GM19468 (cell line): ENCODE measurements at regions not wholly inside any gene's neighbourhood (a gene's known extent, or its start where the extent isn't known, plus 50 kb on each side); places are given as distances from the start of the nearest gene placed in this dataset.

ENCODE experiments used
- ATAC-seq: cut with Tn5 transposase; IDR thresholded peaks from one replicate; pipeline ENCODE4 v1.9.1; 2021; ENCODE audit warnings: mild to moderate bottlenecking, moderate library complexity, moderate number of reproducible peaks; ENCODE audit not compliant: unreplicated experiment; ENCODE audit errors: extremely low read depth

GRCh38 chr5:60395712-60396329 lies 304.1 kb downstream of the DEPDC1B start:
- no peak for ATAC-seq

- no peak for ATAC-seq
Observed at GRCh38 chr5:60387051-60387440, 312.9 kb downstream of the DEPDC1B start.

GRCh38 chr5:60386436-60387050 lies 313.4 kb downstream of the DEPDC1B start:
- no peak for ATAC-seq

GRCh38 chr5:60382716-60383115 lies 317.2 kb downstream of the DEPDC1B start:
- no peak for ATAC-seq

- ATAC-seq = no peak
Observed at GRCh38 chr5:60379907-60380306, 320.1 kb downstream of the DEPDC1B start.

GRCh38 chr5:60377826-60378225 lies 322.1 kb downstream of the DEPDC1B start:
- no peak for ATAC-seq

- no peak for ATAC-seq
Observed at GRCh38 chr5:60376860-60377259, 323.1 kb downstream of the DEPDC1B start.

- ATAC-seq = no peak
Observed at GRCh38 chr5:60374409-60374808, 325.6 kb downstream of the DEPDC1B start.

GRCh38 chr5:60372786-60373185 lies 327.2 kb downstream of the DEPDC1B start:
- no peak for ATAC-seq

GRCh38 chr5:60371065-60371464 lies 328.9 kb downstream of the DEPDC1B start:
- ATAC-seq = no peak

- no peak for ATAC-seq
Observed at GRCh38 chr5:60370508-60370907, 329.5 kb downstream of the DEPDC1B start.

GRCh38 chr5:60369391-60369790 lies 330.6 kb downstream of the DEPDC1B start:
- ATAC-seq = no peak

GRCh38 chr5:60368100-60368499 lies 331.9 kb downstream of the DEPDC1B start:
- no peak for ATAC-seq

GRCh38 chr5:60366489-60366888 lies 333.5 kb downstream of the DEPDC1B start:
- no peak for ATAC-seq

GRCh38 chr5:60365001-60365400 lies 335.0 kb downstream of the DEPDC1B start:
- ATAC-seq = no peak

- ATAC-seq = no peak
Observed at GRCh38 chr5:60362158-60362557, 337.8 kb downstream of the DEPDC1B start.

GRCh38 chr5:60360355-60360754 lies 339.6 kb downstream of the DEPDC1B start:
- ATAC-seq = no peak

GRCh38 chr5:60357302-60357701 lies 342.7 kb downstream of the DEPDC1B start:
- ATAC-seq = no peak

- ATAC-seq = no peak
Observed at GRCh38 chr5:60356745-60357144, 343.2 kb downstream of the DEPDC1B start.

GRCh38 chr5:60355181-60355580 lies 344.8 kb downstream of the DEPDC1B start:
- no peak for ATAC-seq

GRCh38 chr5:60354311-60354710 lies 345.7 kb downstream of the DEPDC1B start:
- no peak for ATAC-seq

- no peak for ATAC-seq
Observed at GRCh38 chr5:60352992-60353599, 346.9 kb downstream of the DEPDC1B start.
